ENCODE measurements at regions not wholly inside any gene's neighbourhood (a gene's known extent, or its start where the extent isn't known, plus 50 kb on each side); places are given as distances from the start of the nearest gene placed in this dataset.

DNA sequence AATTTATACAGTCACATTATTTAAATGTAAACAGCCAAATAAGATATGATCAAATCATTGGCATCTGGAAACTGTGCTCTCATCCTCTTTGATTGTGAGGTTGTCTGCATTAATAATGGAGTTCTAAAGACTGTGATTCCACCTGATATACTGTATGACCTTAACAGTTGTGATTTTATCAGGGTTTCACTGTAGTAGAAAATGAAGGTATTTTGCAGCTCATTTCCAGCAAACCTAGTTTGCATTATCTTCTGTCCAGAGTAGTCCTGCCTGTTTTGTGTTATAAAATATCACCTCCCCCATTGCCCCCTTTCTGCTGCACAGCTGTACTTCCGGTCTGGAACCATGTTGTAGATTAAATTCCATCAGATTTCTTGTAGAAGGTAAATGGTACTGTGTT lies 731.6 kb upstream of the FANCL start:
- TF ChIP-seq, protein P1, sequence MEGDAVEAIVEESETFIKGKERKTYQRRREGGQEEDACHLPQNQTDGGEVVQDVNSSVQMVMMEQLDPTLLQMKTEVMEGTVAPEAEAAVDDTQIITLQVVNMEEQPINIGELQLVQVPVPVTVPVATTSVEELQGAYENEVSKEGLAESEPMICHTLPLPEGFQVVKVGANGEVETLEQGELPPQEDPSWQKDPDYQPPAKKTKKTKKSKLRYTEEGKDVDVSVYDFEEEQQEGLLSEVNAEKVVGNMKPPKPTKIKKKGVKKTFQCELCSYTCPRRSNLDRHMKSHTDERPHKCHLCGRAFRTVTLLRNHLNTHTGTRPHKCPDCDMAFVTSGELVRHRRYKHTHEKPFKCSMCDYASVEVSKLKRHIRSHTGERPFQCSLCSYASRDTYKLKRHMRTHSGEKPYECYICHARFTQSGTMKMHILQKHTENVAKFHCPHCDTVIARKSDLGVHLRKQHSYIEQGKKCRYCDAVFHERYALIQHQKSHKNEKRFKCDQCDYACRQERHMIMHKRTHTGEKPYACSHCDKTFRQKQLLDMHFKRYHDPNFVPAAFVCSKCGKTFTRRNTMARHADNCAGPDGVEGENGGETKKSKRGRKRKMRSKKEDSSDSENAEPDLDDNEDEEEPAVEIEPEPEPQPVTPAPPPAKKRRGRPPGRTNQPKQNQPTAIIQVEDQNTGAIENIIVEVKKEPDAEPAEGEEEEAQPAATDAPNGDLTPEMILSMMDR (IDR thresholded peaks at IDR 0.05): no peak
- no peak for TF ChIP-seq POLR2A (IDR thresholded peaks at IDR 0.05)
- TF ChIP-seq POLR2AphosphoS5 (IDR thresholded peaks at IDR 0.05): no peak

Data from transverse colon (tissue), 4 donors.